ENCODE measurements at regions not wholly inside any gene's neighbourhood (a gene's known extent, or its start where the extent isn't known, plus 50 kb on each side); places are given as distances from the start of the nearest gene placed in this dataset.
A peak's percentile ranks its signal among the peaks of the same experiment; 100 is the strongest.

DNA sequence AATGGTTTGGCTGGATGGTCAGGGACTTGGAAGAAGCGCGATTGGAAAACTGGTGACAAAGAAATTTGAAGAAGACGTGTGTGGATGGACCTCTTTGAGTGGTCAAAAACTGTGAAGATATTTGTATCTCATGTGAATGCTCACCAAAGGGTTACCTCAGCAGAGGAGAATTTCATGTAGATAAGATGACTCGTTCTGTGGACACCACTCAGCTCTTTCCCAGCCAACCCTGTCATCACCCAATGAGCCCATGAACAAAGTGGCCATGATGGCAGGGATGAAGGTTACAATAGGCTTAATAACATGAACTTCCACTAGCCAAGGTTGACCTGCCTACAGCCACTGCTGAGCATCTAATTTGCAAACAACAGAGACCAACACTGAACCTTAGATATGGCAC, 248.3 kb downstream of the KCNE4 start (continued):
- TF ChIP-seq KDM5A (IDR thresholded peaks at IDR 0.05; ENCODE audit: borderline replicate concordance, low read length) (no peak), ZBTB21 (CRISPR knock-in tag; IDR thresholded peaks at IDR 0.05) (no peak), ZNF224 (CRISPR knock-in tag; IDR thresholded peaks at IDR 0.05) (no peak), FOXK2 (IDR thresholded peaks at IDR 0.05) (no peak), KLF9 (CRISPR knock-in tag; IDR thresholded peaks at IDR 0.05; ENCODE audit: low read depth) (no peak), SMAD9 (CRISPR knock-in tag; IDR thresholded peaks at IDR 0.05) (no peak), ZNF747 (CRISPR knock-in tag; IDR thresholded peaks at IDR 0.05; ENCODE audit: borderline replicate concordance) (no peak), KDM3A (CRISPR knock-in tag; IDR thresholded peaks at IDR 0.05; ENCODE audit: low read depth) (no peak)

DNA sequence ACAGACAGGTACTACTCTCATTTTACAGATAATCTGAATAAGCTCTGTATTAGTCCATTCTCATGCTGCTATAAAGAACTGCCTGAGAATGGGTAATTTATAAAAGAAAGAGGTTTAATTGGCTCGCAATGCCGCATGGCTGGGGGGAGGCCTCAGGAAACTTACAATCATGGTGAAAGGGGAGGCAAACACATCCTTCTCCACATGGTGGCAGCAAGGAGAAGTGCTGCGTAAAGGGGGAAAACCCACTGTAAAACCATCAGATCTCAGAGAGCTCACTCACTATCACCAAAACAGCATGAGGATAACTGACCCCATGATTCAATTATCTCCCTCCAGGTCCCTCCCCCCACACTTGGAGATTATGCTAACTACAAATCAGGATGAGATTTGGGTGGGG, 254.4 kb downstream of the KCNE4 start:
- no peak overlapping the region for H3K4me2 ChIP-seq (ENCODE audit: low read depth, low read length)
- POLR2A ChIA-PET: no interaction called here
- no peaks in the 10 kb centered on the region for H3K79me2 ChIP-seq (ENCODE audit: insufficient read depth, low read length)
- WGBS (ENCODE audit: low lambda C conversion rate): 39% methylated on average over 3 of the region's 3 CpGs
- no peaks in the 10 kb centered on the region for H3K36me3 ChIP-seq (replicated peaks in 1 of 2; ENCODE audit: control insufficient read depth in 1 of 2, insufficient read depth in 2 of 2, low read length in 2 of 2)
- no peak overlapping the region for H2AFZ ChIP-seq (ENCODE audit: low read length)
- no peaks in the 10 kb centered on the region for H3K4me1 ChIP-seq (ENCODE audit: insufficient read depth, low read length)
- FAIRE-seq (peak; percentile 51), ATAC-seq (peak; percentile 56; the same call in 2 of the 3 replicates), DNase-seq (ENCODE audit: low spot score) (peak; percentile 9)
- no peak overlapping the region for H3K9ac ChIP-seq (ENCODE audit: insufficient read depth, low read depth, low read length)
- H4K20me1 ChIP-seq (ENCODE audit: insufficient read depth, low read length): no peaks in the 10 kb centered on the region
- intact Hi-C loops (cut with micrococcal nuclease; ENCODE audit: unreplicated experiment): loop anchor here (1.0 kb wide), 2 partner anchors 335 to 492 kb away; no protein-coding TSS in a partner anchor
- H3K27ac ChIP-seq (ENCODE audit: extremely low read length, insufficient read depth, low read length): no peak overlapping the region
- in situ Hi-C loops (cut with HindIII; ENCODE audit: extremely low pct_ligation_motif_present, low pct_unique_long_range_greater_than_20kb): no loop called here
- no peak overlapping the region for H3K4me3 ChIP-seq (replicated peaks in 1 of 3; ENCODE audit: insufficient read depth in 1 of 3, low read depth in 2 of 3, low read length in 3 of 3)
- BruUV-seq (replicated peaks): no TSS peak
- CTCF ChIA-PET (ENCODE audit: low intra/inter-chr PET ratio, low total read pairs): interaction anchor here (1.4 kb wide), 1 partner anchor 492 kb away, joined by 3 read pairs; no protein-coding TSS in a partner anchor
- no peaks in the 10 kb centered on the region for H3K9me3 ChIP-seq (ENCODE audit: low read length)
- H3K27me3 ChIP-seq (ENCODE audit: control insufficient read depth in 1 of 2, insufficient read depth in 2 of 2, low read length in 2 of 2): no peaks in the 10 kb centered on the region
- TF ChIP-seq, protein P1, sequence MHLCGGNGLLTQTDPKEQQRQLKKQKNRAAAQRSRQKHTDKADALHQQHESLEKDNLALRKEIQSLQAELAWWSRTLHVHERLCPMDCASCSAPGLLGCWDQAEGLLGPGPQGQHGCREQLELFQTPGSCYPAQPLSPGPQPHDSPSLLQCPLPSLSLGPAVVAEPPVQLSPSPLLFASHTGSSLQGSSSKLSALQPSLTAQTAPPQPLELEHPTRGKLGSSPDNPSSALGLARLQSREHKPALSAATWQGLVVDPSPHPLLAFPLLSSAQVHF (CRISPR knock-in tag; IDR thresholded peaks at IDR 0.05): no peak
- TF ChIP-seq ZNF563 (CRISPR knock-in tag; IDR thresholded peaks at IDR 0.05) (no peak), NR2F6 (IDR thresholded peaks at IDR 0.05) (no peak), NR2F6 (CRISPR knock-in tag; IDR thresholded peaks at IDR 0.05) (no peak), CHD4 (IDR thresholded peaks at IDR 0.05; ENCODE audit: borderline replicate concordance, low read length) (no peak), HIVEP1 (CRISPR knock-in tag; IDR thresholded peaks at IDR 0.05) (no peak), SETDB1 (CRISPR knock-in tag; IDR thresholded peaks at IDR 0.05; ENCODE audit: borderline replicate concordance) (no peak), GATAD1 (CRISPR knock-in tag; IDR thresholded peaks at IDR 0.05) (no peak), CAMTA2 (CRISPR knock-in tag; IDR thresholded peaks at IDR 0.05; ENCODE audit: borderline replicate concordance) (no peak), ZSCAN9 (CRISPR knock-in tag; IDR thresholded peaks at IDR 0.05; ENCODE audit: borderline replicate concordance) (no peak)
- TF ChIP-seq, protein P2, sequence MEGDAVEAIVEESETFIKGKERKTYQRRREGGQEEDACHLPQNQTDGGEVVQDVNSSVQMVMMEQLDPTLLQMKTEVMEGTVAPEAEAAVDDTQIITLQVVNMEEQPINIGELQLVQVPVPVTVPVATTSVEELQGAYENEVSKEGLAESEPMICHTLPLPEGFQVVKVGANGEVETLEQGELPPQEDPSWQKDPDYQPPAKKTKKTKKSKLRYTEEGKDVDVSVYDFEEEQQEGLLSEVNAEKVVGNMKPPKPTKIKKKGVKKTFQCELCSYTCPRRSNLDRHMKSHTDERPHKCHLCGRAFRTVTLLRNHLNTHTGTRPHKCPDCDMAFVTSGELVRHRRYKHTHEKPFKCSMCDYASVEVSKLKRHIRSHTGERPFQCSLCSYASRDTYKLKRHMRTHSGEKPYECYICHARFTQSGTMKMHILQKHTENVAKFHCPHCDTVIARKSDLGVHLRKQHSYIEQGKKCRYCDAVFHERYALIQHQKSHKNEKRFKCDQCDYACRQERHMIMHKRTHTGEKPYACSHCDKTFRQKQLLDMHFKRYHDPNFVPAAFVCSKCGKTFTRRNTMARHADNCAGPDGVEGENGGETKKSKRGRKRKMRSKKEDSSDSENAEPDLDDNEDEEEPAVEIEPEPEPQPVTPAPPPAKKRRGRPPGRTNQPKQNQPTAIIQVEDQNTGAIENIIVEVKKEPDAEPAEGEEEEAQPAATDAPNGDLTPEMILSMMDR (CRISPR knock-in tag; IDR thresholded peaks at IDR 0.05): peak; percentile 45
- TF ChIP-seq, protein P3, sequence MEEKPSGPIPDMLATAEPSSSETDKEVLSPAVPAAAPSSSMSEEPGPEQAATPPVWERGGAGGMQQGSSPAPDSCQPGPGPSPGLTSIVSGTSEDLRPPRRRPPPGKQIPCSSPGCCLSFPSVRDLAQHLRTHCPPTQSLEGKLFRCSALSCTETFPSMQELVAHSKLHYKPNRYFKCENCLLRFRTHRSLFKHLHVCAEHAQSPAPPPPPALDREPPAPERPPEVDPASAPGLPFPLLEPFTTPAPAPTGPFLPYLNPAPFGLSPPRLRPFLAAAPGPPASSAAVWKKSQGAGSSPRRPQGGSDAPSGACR (CRISPR knock-in tag; IDR thresholded peaks at IDR 0.05): no peak

All from HepG2 (cell line).